WTC11 (cell line): ENCODE measurements at regions not wholly inside any gene's neighbourhood (a gene's known extent, or its start where the extent isn't known, plus 50 kb on each side); places are given as distances from the start of the nearest gene placed in this dataset.

Experiments used
- CREB1 ChIP-seq: sonication (generic); formaldehyde crosslinking; IDR thresholded peaks from 2 replicates; pipeline ENCODE4 v1.8.0; 2023; ENCODE audit warnings: mild to moderate bottlenecking, missing genetic modification reagents
- TCF7 ChIP-seq: sonication (generic); formaldehyde crosslinking; IDR thresholded peaks from 2 replicates; pipeline ENCODE4 v1.8.0; 2022; ENCODE audit warnings: mild to moderate bottlenecking, low read depth, missing genetic modification reagents, moderate library complexity
- ZNF263 ChIP-seq: sonication (generic); formaldehyde crosslinking; IDR thresholded peaks from 2 replicates; pipeline ENCODE4 v1.8.1; 2022; ENCODE audit warnings: low read depth, mild to moderate bottlenecking, moderate library complexity, missing genetic modification reagents
- TF ChIP-seq, protein P1 (sequence below): sonication (generic); formaldehyde crosslinking; IDR thresholded peaks from 2 replicates; pipeline ENCODE4 v1.8.1; 2023; ENCODE audit warnings: mild to moderate bottlenecking, missing genetic modification reagents, moderate library complexity
- TF ChIP-seq, protein P2 (sequence below): fragments of 200-600 bp; IDR thresholded peaks from 2 replicates; pipeline ENCODE4 v1.8.0; 2022; ENCODE audit warnings: antibody characterized with exemption

DNA sequence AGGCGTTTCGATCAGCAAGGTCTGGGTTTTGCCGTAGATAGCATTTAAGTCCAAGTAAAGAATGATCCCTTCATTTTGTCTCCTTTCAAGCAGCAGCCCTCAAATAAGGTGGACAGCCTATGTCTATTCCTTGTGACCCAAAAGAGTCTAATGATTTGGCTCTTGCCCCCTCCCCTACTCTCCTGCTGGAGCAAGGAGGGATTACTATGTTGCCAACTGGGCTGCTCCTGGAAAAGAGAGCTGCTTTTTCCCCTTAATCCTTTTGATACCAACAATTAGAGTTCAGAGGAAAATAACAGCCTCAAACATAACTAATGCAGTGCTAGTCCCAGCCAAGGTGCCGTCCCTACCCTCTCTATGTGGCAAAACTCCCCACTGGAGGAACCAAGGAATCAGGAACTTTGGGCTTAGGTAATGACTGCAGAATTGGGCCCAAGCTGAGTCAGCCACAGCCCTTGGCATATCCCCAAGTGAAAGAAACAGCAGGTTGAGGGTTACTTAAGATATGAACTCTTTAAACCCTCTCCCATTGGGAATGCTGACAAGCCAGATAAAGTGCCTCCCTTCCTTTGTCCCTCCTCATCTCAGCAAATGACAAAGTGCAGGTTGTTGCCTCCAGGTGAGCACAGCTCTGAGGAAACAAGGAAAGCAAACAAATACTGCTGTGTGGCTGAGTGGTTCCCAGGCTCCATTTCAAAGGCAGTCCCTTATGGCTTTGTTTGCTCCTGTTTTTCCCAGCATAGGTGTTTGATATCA is 643.7 kb downstream of the INHBA start:
- TF ChIP-seq ZNF263 (CRISPR knock-in tag) (no peak), CREB1 (no peak; the same call in 1 of the 2 replicates), TCF7 (CRISPR knock-in tag) (no peak)
- TF ChIP-seq, protein P1, sequence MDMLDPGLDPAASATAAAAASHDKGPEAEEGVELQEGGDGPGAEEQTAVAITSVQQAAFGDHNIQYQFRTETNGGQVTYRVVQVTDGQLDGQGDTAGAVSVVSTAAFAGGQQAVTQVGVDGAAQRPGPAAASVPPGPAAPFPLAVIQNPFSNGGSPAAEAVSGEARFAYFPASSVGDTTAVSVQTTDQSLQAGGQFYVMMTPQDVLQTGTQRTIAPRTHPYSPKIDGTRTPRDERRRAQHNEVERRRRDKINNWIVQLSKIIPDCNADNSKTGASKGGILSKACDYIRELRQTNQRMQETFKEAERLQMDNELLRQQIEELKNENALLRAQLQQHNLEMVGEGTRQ = no peak
- TF ChIP-seq, protein P2, sequence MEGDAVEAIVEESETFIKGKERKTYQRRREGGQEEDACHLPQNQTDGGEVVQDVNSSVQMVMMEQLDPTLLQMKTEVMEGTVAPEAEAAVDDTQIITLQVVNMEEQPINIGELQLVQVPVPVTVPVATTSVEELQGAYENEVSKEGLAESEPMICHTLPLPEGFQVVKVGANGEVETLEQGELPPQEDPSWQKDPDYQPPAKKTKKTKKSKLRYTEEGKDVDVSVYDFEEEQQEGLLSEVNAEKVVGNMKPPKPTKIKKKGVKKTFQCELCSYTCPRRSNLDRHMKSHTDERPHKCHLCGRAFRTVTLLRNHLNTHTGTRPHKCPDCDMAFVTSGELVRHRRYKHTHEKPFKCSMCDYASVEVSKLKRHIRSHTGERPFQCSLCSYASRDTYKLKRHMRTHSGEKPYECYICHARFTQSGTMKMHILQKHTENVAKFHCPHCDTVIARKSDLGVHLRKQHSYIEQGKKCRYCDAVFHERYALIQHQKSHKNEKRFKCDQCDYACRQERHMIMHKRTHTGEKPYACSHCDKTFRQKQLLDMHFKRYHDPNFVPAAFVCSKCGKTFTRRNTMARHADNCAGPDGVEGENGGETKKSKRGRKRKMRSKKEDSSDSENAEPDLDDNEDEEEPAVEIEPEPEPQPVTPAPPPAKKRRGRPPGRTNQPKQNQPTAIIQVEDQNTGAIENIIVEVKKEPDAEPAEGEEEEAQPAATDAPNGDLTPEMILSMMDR = no peak
